ENCODE measurements at regions not wholly inside any gene's neighbourhood (a gene's known extent, or its start where the extent isn't known, plus 50 kb on each side); places are given as distances from the start of the nearest gene placed in this dataset.

DNA sequence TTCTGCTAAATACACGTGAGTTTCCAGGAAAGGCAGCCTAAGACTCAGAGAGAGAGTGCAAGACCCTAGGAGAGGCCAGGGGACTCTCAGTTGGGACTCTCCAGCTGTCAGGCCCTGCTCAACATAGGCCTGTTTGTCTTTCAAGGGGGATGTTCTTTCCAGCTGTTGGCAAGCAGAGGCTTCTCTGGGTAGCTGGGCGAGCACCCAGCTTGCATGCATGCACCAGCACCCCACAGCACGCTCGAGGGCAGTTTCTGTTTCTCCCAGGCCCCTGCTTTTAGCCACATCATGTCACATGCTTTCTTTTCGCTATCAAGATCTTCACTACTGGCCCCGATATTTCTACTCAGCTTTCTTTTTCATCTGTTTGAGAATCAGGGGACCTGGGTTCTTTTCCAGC, 479.3 kb upstream of the HS6ST1 start:
- H3K4me3 ChIP-seq (replicated peaks in 1 of 2; ENCODE audit: low read depth in 2 of 2, low read length in 2 of 2), result no peak overlapping the region
- no peak for DNase-seq (ENCODE audit: low read depth in 2 of 2)
- TF ChIP-seq, protein P1, sequence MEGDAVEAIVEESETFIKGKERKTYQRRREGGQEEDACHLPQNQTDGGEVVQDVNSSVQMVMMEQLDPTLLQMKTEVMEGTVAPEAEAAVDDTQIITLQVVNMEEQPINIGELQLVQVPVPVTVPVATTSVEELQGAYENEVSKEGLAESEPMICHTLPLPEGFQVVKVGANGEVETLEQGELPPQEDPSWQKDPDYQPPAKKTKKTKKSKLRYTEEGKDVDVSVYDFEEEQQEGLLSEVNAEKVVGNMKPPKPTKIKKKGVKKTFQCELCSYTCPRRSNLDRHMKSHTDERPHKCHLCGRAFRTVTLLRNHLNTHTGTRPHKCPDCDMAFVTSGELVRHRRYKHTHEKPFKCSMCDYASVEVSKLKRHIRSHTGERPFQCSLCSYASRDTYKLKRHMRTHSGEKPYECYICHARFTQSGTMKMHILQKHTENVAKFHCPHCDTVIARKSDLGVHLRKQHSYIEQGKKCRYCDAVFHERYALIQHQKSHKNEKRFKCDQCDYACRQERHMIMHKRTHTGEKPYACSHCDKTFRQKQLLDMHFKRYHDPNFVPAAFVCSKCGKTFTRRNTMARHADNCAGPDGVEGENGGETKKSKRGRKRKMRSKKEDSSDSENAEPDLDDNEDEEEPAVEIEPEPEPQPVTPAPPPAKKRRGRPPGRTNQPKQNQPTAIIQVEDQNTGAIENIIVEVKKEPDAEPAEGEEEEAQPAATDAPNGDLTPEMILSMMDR (IDR thresholded peaks at IDR 0.05; ENCODE audit: low read depth, low read length), result no peak

DNA sequence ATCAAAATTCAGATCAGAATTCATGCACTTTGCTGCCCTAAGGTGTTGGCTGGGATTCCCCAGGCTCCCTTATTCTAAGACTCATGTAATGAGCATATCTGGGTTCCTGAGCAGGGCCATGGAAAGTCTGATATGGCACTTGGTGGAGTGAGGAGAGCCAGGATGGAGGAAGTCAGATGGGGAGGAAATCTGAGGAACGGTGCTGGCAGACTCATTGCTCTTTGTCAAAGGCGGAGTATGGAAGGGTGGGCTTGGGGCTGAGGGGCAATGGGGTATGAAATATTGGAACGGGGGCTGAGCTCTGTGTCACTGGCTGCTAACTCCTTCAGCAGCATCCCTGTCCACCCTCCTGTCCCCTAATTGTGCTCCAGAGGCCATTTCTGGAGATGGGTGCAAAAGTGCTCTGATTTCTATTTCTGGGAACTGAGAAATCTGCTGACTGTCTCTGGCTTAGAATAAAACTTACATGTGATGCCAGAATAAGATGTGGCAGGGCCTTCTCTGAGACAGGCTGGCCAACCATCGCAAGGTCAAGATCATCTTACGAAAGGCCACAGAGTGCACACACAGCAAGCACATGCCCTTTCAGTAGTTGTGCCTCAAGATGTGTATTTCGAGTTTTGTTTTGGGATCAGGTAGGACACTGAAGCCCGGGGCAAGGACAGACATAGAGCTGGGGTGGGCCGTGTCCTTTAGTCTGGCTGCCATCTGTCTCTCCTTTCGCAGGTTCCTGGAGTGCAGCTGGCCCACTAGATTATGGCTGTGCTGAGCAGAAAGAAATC, 480.0 kb upstream of the HS6ST1 start:
- no peak for DNase-seq (ENCODE audit: low read depth in 2 of 2)
- H3K4me3 ChIP-seq (replicated peaks in 1 of 2; ENCODE audit: low read depth in 2 of 2, low read length in 2 of 2), result no peak overlapping the region
- TF ChIP-seq, protein P1 (IDR thresholded peaks at IDR 0.05; ENCODE audit: low read depth, low read length), result no peak

DNA sequence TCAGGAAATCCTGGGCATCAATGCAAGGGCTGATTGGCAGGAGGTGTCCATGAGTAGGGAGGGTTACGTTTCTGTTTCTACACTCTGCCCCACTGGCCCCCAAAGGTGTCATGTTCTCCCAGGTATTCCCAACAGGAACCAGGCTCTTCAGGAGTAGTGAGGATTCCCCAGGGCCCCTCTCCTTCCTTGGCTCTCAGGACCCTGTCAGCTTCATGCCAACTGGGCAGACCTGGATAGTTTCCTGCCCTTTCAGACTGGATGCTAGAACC, 480.6 kb upstream of the HS6ST1 start:
- TF ChIP-seq, protein P1 (IDR thresholded peaks at IDR 0.05; ENCODE audit: low read depth, low read length), result no peak
- H3K4me3 ChIP-seq (replicated peaks in 1 of 2; ENCODE audit: low read depth in 2 of 2, low read length in 2 of 2), result no peak overlapping the region
- DNase-seq (ENCODE audit: low read depth in 2 of 2), result no peak

DNA sequence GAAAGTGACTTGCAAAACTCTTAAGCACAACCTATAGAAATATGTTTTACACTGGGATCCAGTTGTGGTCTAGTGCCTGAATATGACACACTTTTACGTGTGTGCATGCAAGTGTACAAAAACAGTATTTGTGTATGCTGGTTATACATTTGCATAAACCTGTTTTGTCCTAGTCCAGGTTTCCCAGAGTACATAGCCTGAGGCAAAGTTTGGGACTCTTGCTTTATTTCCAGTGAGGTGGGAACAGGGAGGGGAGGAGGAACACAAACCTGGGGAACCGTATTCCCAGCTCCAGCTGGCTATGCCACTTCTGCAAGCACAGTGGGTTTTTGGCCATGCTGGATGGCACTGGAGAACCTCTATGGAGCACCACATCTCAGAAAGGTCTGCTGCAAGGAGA, 481.1 kb upstream of the HS6ST1 start:
- TF ChIP-seq, protein P1 (IDR thresholded peaks at IDR 0.05; ENCODE audit: low read depth, low read length), result no peak
- no peak for DNase-seq (ENCODE audit: low read depth in 2 of 2)
- H3K4me3 ChIP-seq (replicated peaks in 1 of 2; ENCODE audit: low read depth in 2 of 2, low read length in 2 of 2), result no peak overlapping the region

DNA sequence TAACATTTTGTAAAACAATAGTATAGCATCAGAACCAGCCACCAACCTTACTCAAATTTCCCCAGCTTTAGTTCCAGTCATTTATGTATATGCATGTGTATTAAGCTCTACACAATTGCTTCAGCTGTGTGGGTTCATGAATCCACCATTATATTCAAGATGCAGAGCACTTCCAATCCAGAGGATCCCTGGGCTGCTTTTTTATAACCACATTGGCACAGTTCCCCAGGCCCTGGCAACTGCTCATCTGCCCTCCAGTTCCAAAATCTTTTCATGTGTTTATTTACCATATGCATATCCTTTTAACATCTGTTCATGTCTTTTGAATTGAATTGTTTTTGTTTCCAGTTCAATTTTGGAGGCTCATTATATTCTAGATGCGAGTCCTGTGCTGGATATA, 482.9 kb upstream of the HS6ST1 start:
- H3K4me3 ChIP-seq (replicated peaks in 1 of 2; ENCODE audit: low read depth in 2 of 2, low read length in 2 of 2), result no peak overlapping the region
- no peak for DNase-seq (ENCODE audit: low read depth in 2 of 2)
- TF ChIP-seq, protein P1 (IDR thresholded peaks at IDR 0.05; ENCODE audit: low read depth, low read length), result no peak

DNA sequence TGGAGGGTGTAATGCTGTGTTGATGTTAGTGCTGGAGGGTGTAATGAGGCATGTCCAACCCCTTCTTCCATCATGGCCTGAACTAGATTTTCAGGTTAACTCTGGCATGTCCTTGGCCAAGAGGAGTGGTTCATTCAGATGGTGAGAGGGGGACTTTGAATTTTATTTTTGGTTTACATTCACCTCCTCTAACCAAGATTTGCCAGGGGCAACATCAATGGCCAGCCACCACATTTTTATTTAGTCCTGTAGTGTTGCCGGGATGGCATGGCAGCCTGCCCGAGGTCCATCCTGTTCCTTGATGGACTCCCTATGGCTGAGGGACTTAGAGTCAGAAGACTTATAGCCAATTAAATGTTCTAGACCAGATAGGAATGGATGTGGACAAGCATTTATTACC, 484.6 kb upstream of the HS6ST1 start:
- no peak for DNase-seq (ENCODE audit: low read depth in 2 of 2)
- TF ChIP-seq, protein P1 (IDR thresholded peaks at IDR 0.05; ENCODE audit: low read depth, low read length), result no peak
- H3K4me3 ChIP-seq (replicated peaks in 1 of 2; ENCODE audit: low read depth in 2 of 2, low read length in 2 of 2), result no peak overlapping the region

DNA sequence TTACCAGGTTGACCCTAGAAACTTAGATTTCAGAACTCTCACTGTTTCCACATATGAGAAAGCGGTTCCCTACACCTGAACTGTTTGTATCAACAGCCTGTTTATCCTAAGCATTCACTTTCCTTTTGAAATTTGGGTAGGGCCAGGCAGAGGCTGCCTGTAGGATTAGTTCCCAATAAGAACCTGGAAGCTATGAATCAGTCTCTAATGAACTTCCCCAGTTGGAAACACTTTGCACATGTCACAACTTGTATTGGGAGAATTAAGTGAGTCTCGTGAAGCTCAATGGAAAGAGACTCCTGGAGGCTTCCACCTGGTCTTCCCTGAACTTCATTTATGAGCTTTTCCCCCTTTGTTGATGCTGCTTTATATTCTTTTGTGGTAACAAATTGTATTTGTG, 486.6 kb upstream of the HS6ST1 start:
- no peak overlapping the region for H3K4me3 ChIP-seq (replicated peaks in 1 of 2; ENCODE audit: low read depth in 2 of 2, low read length in 2 of 2)
- no peak for DNase-seq (ENCODE audit: low read depth in 2 of 2)

More for the DNA sequence above, 486.6 kb upstream of the HS6ST1 start:
- TF ChIP-seq, protein P1 (IDR thresholded peaks at IDR 0.05; ENCODE audit: low read depth, low read length), result no peak
